Renal pelvis (tissue), 1 donor: ENCODE measurements at regions not wholly inside any gene's neighbourhood (a gene's known extent, or its start where the extent isn't known, plus 50 kb on each side); places are given as distances from the start of the nearest gene placed in this dataset.
"Not testable (repeated sequence)": the region's sequence is repeated elsewhere in the genome, so short reads cannot be mapped to it uniquely, and the experiment has no call there.

Source experiments
- DNase-seq: peaks from one replicate; pipeline ENCODE4 v3.0.0-alpha.2; 2013

DNA sequence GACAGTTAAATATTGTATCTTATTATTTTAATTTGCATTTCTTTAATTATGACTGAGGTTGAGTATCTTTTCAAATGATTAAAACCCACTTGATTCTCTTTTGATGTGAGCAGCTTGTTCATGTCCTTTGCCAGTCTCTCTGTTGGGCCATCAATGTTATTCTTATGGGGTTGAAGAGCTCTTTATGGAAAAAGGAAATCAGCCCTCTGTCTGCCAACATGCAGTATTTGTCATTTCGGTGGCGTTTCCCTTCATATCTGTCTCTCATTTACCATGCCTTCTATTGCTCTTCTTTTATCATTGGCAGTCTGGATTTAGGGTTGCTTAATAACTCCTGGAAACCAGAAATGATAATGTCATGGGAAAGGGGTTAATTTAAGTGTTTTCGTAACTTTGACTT lies 340.7 kb upstream of the DNAJC19 start:
- DNase-seq, result no peak

DNA sequence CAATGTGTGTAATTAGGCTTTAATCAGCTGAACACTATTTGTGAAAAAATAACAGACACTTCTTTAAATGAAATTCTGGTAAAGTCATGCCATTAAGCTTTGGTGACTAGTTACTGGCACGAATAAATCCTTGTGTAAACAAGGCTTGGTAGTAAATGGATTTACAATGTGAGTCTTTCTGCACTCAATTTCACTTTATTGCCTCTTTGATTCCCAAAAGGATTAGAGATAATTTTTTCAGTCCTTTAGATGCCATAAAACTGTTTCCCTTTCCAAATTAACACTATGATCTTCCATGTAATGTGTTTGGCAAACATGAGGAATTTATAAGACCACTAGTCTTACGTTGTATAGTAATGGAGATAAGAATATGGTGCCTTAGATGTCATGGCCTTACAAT lies 339.5 kb upstream of the DNAJC19 start:
- no peak for DNase-seq

DNA sequence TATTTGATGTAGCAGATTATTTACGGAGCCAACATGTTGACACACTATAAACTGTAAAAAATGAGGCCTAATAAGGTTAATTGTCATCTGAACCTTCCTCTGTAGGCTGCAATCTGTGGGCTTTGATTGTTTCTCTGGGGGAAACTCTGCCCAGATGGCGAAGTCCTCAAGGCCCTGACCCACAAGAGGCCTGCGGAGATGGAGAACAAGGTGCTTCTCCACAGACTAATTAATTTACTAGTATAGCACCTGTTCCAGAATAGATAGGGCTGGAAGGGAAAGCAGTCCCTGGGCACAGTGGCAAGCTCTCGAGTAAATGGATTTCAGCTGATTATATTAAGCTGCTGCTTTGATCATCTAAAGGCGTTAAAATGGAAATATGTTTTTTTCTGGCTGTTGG lies 338.8 kb upstream of the DNAJC19 start:
- DNase-seq, result no peak

DNA sequence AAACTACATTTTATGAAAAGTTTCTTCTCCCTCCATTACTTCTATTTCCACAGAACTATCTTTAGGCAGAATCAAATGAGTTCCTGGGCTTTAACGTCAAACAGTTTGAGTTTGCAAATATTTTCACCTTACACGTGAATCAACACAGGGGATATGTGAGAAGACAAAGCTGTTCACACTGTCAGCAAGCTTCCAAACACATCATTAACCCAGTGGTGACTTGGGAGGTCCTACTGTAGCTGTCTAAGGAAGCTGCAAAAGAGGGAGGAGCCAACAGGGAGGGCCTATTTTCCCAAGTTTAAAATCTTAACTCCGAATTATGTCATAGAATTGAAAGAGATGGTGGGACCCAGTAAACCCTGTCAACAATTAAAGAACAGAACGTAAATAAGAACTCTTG lies 337.8 kb upstream of the DNAJC19 start:
- no peak for DNase-seq

DNA sequence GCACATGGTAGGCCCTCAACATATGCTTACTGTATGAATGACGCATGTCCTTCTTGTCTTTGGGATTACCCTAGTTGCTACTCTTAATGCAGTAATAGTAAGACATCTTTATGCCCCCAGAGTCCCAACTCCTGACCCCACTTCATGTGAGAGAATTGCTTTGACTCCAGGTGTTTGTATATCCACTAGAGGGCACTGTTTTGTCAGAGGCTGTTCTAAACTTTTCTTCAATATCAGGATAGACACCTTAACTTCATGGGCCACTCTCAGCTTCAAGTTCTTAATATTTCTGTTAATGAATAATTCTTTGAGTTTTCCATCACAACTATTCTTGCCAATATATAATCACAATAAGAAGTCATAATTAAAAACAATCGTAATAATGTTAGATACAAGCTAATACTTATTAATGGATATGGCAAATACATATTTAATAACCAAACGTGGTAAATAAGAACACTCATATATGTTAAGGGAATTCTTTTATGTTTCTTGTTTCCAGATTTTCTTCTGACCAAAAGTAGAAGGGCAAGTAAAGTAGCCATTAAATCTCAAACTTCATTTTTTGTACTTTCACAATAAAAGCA lies 337.2 kb upstream of the DNAJC19 start:
- DNase-seq, result no peak

DNA sequence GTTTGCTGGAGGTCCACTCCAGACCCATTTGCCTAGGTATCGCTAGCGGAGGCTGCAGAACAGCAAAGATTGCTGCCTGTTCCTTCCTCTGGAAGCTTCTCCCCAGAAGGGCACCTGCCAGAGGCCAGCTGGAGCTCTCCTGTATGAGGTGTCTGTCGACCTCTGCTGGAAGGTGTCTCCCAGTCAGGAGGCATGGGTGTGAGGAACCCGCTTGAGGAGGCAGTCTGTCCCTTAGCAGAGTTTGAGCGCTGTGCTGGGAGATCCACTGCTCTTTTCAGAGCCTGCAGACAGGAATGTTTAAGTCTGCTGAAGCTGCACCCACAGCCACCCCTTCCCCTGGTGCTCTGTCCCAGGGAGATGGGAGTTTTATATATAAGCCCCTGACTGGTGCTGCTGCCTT lies 335.0 kb upstream of the DNAJC19 start:
- not testable (repeated sequence) for DNase-seq

DNA sequence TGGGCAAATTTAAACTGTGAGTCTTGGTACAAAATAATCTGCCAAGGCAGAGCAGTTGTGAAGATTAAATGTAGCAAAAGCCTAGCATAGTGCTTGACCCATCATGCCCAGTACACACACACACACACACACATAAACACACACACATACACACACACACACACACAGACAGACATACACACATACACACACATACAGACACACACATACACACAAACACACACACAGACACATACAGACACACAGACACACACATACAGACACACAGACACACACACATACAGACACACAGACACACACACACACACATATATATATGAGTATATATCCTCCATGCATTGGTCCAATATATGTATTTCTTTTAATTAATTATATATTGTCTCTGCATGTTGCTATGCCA lies 328.8 kb upstream of the DNAJC19 start:
- no peak for DNase-seq

DNA sequence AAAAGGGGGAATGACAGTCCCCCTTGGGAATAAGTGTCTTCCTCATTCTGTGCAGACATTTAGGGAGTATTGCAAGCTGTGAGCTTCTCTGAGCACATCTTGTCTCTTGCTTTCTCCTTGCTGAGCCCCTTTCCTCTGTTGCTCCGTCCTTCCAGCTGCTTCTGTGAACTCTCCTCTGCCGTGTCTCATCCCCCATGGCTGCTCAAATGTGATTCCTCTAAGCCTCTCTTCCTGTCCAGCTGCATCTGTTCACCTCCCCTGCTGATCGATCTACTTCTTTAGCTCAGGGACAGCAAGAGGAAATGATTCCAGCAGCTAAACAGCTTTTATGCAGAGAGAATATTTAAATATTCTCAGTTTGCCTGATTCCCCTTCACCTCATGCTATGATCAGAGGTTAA lies 328.0 kb upstream of the DNAJC19 start:
- no peak for DNase-seq

DNA sequence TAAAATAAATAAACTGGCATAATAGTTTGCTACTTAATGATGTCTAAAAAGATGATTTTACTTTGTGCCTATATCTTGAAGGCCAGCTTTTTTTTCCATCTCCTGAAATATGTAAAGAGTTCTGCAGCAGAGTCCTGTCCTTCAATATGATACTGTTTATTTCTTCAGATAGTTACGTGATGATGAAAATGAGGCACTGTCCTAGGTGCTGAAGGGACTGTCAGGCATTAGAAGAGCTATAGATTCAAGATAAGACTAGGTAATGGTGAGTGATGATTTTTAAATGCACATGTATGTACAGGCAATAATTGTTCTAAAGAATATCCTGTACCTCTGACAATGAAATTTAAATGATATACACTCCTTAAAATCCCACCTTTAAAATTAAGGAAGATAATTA lies 326.9 kb upstream of the DNAJC19 start:
- DNase-seq, result no peak

DNA sequence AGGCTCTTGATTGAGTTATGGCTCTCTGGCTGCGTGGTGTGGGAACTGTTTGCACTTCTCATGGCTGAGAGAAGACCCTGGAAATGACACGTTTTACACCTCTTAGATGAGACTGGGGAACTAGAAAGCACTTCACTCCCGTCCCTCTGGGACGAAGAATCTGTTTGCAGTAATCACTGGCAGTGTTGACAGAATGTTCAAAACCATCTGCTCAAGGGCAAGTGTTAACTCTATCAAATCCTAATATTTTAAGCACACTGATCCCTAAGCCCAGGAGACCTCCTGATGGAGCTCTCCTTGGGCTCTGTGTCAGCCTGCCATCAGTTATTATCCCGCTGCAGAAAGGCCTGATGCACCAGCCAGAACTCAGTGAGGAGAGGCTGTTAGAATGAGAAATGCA lies 323.8 kb upstream of the DNAJC19 start:
- DNase-seq, result no peak

DNA sequence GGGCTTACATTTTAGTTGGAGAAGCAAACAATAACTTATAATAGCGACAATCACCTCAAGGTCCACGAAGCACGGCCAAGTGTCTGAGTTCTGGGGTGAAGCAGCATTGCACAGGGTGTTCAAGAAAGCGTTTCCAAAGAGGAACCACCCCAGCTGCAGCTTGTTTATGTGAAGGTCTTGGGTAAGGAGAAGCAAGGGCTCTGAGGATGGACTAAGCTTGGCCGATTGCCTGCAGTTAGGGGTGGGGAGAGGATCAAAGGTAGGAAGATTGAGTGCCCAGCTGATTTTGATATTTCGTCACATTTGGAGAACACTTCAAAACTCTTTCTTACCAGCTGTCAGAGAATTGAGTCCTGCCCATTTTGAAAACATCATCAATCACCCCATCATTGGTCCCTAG lies 321.6 kb upstream of the DNAJC19 start:
- DNase-seq, result no peak

DNA sequence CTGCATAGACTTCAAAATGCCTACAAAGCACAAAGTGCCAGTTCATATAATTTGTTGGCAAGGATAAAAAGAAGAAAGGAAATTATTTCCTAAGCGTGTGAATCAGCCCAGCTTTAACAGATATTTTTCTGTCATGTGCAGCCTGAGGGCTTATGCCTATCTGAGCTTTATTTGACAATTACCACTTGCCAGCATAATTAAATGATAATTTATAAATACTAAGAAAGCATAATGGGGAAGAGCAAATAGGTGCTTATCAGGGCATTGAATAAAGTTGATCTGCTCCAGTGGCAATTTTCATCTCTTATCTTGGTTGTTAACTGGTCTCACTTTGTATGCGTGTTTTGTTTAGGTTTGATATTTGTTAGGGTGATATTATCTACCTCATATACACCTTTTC lies 313.4 kb upstream of the DNAJC19 start:
- DNase-seq, result no peak

DNA sequence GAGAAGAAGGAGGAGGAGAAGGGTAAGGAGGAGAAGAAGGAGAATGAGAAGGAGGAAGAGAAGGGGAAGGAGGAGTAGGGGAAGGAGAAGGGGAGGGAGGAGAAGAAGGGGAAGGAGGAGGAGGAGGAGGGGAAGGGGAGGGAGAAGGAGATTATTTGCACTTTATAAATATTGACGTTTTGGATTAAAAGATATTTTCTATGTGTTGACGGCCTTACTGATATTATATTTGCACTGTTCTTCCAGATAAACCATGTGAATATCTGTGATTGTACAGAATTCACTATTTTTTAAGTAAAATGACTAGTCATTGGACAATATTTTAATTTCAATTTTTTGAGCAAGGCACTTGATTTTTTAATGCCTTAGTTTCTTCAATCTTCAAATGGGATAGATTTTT lies 310.5 kb upstream of the DNAJC19 start:
- DNase-seq, result no peak

DNA sequence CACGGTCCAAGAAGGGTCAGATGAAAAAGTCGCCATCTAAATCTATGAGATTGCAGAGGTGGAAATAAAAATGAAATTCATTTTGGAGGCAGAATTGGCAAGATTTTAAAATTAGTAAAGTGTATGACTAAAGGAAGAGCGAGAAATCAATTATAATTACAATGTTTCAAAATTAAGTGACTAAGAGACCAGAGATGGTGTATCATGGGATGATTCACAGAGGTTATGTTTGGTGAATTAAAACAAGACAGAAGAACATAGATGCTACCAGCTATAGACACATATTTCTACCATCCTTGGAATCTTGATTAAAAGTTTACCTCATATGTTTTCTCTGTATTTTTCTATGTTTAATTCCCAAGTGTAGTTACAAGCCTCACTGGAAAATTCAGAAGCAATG lies 308.9 kb upstream of the DNAJC19 start:
- no peak for DNase-seq

DNA sequence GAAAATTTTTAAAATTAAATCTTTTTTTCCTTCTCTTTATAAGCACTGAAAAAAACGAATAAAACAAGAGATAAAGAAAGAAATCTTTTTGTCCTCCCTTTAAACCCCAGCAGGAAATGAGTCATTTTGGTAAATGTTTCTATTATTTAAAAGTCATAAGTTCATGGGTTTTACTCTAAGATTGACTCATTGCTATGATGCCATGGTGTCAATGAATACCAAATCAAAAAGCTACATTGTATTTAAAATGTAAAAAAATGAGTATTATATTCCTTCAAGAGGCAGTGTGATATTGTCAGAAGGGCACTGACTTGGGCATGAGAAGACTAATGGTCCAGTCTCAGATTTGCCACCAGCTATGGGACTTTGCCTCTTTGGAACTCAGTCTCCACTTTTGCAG lies 303.4 kb upstream of the DNAJC19 start:
- no peak for DNase-seq

DNA sequence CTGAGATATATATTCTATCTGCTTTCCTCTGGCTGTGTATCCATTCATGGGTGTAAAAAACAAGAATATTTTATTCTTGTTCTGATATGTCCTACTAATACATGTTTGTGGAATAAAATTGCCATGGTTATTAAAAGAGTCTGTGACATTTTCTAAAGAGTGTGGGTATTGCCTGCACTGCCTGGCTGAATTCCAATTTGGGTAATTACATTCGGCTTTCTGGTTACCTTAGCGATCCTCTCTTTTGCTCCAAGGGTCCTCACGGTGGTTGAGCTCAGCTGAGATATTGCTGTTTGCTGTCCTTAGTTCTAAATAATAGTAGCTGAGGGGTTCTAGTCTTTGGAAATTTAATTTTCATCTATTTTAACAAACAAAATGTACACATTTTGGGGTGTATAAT lies 301.4 kb upstream of the DNAJC19 start:
- DNase-seq, result no peak

DNA sequence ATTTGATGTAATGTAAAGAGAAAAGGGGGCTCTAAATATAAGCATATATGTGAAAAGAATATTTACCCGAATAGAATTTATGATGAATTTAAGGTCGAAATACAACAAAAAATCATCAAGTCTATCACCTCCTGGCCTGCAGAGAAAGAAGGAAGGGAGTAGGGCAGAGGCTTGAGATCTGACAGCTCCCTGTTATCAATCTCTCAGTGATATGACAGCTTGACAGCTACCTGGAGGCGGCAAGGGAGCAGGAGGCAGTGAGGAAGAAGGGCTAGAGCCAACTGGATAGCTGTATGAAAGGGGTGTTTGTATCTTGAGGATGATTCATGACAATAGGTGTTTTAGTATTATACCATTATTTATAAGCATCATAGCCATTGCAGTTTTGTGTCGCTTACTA lies 299.8 kb upstream of the DNAJC19 start:
- DNase-seq, result no peak

DNA sequence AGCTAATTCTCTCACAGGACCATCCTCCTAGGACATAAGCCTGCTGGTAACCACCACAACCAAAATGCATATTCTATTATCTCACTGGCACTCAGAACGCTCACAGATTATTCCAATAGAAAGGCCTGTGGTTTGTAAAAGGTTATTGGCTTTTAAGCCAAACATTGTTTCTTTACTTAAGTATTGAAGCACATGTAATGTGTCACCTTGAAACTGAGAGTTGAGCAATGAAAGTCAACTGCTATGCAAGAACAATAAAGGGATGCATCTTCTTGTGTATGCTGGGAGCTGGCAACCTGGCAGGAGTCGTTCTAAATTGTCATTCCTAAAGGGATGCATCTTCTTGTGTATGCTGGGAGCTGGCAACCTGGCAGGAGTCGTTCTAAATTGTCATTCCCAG lies 298.6 kb upstream of the DNAJC19 start:
- no peak for DNase-seq

DNA sequence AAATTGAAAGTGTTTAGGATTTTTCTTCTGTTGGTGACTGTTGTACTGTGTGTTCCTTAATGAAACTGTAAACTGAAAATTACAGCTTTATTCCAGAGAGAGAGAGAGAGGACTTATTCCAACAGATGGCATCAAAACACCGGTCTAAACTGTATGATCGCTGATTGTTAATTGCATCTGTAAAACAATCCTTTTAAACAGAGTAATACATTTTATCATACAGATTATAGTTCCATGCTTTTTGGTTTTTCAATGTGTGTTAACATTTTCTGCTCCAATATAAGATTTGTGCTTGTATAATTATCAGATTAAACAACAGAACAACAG lies 289.7 kb upstream of the DNAJC19 start:
- no peak for DNase-seq

DNA sequence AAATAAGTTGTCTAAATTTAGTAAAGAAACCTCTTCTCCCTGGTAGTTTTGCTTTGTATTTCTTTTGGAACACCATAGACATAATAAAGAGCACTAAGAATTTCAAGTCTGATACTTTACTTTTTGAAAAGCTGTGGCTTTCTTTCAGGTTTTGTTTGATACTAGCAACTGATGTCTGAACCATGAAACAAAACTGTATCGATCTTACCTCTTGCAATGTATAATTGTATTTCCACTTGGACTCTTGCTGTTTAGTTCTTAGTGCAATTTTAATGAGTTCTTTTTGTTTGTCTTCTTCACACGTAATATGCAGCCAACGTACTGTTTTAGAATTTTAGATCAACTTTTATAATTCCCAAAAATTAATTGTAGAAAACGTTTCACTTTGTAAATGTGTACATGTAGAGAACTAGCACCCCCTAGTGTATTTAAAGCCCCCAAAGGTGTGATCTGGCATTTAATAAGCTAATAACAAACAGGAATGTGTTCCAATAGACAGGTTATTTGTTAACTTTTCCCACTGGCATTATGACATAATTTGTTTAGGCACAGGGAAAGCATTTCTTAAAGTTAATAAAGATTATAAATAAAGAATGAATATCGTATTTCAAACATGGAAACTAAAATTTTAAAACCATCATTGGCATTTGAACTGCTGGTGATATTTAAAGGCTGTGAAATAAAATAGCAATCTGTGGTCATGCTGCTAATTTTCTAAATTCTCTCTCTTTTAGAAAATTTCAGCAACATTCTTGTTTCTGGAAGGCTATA lies 289.1 kb upstream of the DNAJC19 start:
- no peak for DNase-seq

DNA sequence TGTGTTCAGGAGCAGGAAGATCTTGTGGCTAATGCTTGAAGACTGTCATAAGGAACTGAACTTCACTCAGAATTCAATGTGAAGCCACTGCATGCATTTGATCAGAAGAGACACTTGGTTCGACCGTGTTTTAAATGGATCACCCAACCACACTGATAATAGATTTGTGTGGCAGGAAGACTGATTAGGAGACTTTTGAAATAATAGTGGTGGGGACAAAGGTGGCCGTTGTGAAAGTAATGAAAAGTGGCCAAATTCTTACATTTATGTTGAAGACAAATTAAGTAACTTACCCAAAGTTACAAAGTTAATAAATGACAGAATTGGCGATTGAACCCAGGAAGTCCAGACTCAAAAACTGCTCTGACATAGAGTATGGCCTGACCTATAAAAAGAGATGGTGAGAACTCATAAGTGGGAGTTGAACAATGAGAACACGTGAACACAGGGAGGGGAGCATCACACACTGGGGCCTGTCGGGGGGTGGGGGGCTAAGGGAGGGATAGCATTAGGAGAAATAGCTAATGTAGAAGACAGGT lies 286.9 kb upstream of the DNAJC19 start:
- DNase-seq, result no peak

DNA sequence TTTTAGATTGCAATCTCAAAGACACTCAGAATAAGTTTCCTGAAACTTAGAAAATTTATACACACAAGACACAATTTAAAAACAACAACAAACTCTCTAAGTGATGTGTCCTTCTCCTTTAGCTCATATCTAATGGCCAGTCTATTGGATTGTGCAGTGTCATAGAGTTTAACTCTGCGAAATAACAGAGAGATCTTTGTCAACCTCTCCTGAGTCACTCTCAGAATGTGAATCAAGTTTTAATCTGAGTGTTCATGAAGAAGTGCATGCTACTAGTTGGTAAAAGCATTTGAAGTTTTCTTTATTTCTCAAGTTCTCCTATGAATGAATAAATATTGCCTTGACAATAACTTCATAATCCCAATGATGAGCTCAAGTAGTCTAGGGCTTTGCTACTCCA lies 284.5 kb upstream of the DNAJC19 start:
- no peak for DNase-seq

DNA sequence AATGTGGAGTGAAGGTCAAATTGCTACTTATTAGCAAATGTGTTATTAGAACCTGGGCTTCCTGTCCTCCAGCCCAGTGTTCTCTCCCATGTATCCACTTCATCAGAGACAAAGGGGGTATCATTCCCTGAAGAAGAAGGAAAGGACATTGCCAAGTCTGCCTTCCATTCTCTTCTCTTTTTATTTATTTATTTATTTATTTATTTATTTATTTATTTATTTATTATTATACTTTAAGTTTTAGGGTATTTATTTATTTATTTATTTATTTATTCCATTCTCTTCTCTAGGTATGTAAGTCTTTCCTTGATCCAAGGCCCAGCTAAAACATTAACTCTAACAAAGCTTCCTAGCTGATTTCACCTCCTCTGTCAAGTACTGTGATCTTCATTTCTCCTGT lies 277.8 kb upstream of the DNAJC19 start:
- DNase-seq, result no peak

DNA sequence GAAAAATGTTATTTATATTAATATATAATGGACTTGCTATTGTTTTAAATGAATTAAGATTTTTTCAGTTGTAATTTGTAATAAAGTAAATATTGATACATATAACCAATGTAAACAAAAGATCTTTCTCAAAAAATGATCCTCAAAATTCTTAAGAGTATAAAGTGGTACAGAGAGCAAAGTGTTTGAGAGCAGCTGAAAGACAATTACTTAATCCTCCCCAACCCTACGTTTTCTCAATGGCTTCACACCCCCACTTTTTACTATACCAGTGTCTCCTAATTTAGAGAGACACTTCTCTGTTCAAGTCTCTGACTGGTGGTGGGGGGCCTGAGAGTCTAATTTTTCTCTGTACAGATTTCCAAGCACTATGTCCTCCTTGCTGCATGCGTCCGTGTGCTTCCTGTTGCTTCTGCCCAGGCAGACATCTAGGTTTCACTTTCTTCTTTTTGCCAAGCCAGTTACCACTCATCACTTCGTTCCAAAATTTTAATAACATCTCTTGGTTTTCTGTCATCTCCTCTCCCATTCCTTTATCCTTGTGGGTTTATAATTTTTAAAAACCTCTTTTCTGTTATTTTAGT lies 276.3 kb upstream of the DNAJC19 start:
- DNase-seq, result no peak
